ENCODE measurements at regions not wholly inside any gene's neighbourhood (a gene's known extent, or its start where the extent isn't known, plus 50 kb on each side); places are given as distances from the start of the nearest gene placed in this dataset.

GRCh38 chr14:101002738-101003137 lies 99.2 kb upstream of the RTL1 start:
- TF ChIP-seq, protein P1, sequence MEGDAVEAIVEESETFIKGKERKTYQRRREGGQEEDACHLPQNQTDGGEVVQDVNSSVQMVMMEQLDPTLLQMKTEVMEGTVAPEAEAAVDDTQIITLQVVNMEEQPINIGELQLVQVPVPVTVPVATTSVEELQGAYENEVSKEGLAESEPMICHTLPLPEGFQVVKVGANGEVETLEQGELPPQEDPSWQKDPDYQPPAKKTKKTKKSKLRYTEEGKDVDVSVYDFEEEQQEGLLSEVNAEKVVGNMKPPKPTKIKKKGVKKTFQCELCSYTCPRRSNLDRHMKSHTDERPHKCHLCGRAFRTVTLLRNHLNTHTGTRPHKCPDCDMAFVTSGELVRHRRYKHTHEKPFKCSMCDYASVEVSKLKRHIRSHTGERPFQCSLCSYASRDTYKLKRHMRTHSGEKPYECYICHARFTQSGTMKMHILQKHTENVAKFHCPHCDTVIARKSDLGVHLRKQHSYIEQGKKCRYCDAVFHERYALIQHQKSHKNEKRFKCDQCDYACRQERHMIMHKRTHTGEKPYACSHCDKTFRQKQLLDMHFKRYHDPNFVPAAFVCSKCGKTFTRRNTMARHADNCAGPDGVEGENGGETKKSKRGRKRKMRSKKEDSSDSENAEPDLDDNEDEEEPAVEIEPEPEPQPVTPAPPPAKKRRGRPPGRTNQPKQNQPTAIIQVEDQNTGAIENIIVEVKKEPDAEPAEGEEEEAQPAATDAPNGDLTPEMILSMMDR (IDR thresholded peaks at IDR 0.05) = no peak
- no peak for TF ChIP-seq POLR2A (IDR thresholded peaks at IDR 0.05)
